Activated CD4-positive, alpha-beta T cell treated with anti-CD3 and anti-CD28 coated beads, Interleukin-2, amount 50 U/mL, for 4 hours (primary cell): ENCODE measurements at regions not wholly inside any gene's neighbourhood (a gene's known extent, or its start where the extent isn't known, plus 50 kb on each side); places are given as distances from the start of the nearest gene placed in this dataset.
"Not testable (repeated sequence)": the region's sequence is repeated elsewhere in the genome, so short reads cannot be mapped to it uniquely, and the experiment has no call there.

ENCODE experiments used
- DNase-seq, 2 experiments: peaks; one replicate each; pipeline ENCODE4 v3.0.0-alpha.2; 2020

GRCh38 chr20:26373066-26373465 is 676.4 kb upstream of the ZNF337 start:
- DNase-seq = not testable (repeated sequence)

- DNase-seq = no peak
These were observed 657.9 kb upstream of the ZNF337 start for GRCh38 chr20:26354511-26354910.

DNA sequence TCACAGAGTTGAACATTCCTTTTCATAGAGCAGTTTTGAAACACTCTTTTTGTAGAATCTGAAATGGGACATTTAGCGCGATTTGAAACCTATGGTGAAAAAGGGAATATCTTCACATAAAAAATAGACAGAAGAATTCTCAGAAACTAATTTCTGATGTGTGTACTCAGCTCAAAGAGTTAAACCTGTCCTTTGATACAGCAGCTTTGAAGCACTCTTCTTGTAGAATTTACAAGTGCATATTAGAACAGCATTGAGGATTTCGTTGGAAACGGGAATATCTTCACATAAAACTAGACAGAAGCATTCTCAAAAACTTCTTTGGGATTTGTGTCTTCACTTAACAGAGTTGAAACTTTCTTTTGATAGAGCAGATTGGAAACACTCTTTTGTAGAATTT is 650.7 kb upstream of the ZNF337 start:
- DNase-seq = no peak

GRCh38 chr20:26340460-26341065 is 643.9 kb upstream of the ZNF337 start:
- not testable (repeated sequence) for DNase-seq

DNA sequence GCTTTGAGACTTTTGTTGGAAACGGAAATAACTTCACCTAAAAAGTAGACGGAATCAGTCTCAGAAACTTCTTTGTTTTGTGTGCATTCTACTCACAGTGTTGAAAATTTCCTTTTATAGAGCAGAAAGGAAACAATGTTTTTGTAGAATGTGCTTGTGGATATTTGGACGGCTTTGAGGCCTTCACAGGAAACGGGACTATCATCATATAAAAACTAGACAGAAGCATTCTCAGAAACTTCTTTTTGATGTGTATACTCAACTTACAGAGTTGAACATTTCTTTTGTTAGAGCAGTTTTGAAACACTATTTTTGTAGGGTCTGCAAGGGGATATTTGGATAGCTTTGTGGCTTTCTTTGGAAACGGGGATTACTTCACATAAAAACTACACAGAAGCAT is 627.5 kb upstream of the ZNF337 start:
- no peak for DNase-seq

- no peak for DNase-seq
These were observed 618.4 kb upstream of the ZNF337 start for GRCh38 chr20:26315054-26315453.

DNA sequence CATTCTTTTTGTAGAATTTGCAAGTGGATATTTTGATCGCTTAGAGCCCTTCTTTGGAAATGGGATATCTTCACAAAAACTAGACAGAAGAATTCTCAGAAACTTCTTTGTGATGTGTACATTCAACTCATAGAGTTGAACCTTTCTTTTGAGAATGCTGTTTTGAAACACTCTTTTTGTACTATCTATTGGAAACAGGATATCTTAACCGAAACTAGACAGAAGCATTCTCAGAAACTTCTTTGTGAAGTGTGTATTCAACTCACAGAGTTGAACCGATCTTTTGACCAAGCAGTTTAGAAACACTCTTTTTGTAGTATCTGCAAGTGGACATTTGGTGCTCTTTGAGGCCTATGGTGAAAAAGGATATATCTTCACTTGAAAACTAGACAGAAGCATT is 613.1 kb upstream of the ZNF337 start:
- DNase-seq = not testable (repeated sequence)

DNA sequence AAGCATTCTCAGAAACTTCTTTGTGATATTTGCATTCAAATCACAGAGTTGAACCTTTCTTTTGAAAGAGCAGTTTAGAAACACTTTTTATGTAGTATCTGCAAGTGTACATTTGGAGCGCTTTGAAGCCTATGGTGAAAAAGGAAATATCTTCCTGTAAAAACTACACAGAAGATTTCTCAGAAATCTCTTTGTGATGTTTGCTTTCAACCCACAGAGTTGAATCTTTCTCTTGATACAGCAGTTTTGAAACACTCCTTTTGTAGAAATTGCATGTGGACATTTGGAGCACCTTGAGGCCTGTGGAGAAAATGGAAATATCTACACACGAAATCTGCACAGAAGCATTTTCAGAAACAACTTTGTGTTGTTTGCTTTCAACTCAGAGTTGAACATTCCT is 612.3 kb upstream of the ZNF337 start:
- DNase-seq = no peak

GRCh38 chr20:26295006-26295405 is 598.4 kb upstream of the ZNF337 start:
- no peak for DNase-seq

- not testable (repeated sequence) for DNase-seq
These were observed 591.9 kb upstream of the ZNF337 start for GRCh38 chr20:26288379-26289061.

GRCh38 chr20:26279238-26279637 is 582.6 kb upstream of the ZNF337 start:
- DNase-seq = no peak

DNA sequence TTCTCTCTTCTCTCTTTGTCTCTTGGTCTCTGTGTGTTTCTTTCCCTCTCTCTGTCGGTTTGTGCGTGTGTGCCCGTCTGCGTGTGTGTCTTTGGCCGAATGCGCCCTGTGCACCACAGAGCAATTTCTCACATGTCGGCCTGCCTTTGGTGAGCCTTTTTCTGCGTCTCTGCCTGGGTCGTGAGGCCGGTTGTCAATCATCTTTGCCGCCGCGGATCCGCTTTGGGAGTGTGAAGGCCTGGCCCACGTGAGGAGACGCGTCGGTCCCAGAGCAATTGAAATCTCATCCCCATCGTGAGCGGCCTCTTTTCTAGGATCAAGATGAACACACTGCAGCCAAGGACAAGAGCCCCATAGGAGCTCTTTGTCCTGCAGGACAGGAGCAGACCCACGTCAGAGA is 580.7 kb upstream of the ZNF337 start:
- no peak for DNase-seq

DNA sequence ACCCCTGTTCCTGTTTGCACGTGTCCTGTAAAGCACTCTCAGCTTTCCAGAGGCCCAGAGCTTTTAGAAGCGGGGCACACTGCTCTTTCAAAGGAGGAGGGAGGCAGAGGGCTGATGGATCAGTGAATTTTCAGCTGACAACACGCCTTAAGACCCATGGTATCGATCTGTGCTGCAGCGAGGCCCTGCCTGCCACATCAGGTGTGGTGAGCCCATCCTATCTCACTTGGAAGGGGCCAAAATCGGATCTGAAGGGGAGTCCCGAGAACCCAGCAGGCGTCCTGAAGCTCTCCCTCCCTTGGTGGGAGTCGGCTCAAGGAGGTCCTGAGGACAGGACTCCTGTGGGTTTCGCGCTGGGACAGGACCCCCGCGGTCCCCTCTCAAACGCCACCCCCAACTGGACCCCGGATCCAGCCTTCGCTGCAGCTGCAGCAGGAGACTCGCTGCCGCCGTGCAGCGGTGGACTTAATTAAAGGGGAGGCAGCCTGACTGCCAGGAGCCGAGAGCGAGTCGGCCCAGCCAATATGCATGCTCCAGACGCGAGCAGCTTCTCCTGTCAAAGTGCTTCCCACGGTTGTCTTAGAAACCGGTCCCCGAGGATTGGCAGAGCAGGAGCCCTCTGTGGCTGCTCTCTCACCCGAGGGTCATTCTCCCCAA is 580.0 kb upstream of the ZNF337 start:
- DNase-seq = no peak

- not testable (repeated sequence) for DNase-seq
These were observed 572.1 kb upstream of the ZNF337 start for GRCh38 chr20:26268762-26269161.

GRCh38 chr20:26260925-26261324 is 564.3 kb upstream of the ZNF337 start:
- DNase-seq = not testable (repeated sequence)

- DNase-seq = not testable (repeated sequence)
These were observed 555.8 kb upstream of the ZNF337 start for GRCh38 chr20:26252311-26252975.

GRCh38 chr20:26251376-26251775 is 554.7 kb upstream of the ZNF337 start:
- not testable (repeated sequence) for DNase-seq

DNA sequence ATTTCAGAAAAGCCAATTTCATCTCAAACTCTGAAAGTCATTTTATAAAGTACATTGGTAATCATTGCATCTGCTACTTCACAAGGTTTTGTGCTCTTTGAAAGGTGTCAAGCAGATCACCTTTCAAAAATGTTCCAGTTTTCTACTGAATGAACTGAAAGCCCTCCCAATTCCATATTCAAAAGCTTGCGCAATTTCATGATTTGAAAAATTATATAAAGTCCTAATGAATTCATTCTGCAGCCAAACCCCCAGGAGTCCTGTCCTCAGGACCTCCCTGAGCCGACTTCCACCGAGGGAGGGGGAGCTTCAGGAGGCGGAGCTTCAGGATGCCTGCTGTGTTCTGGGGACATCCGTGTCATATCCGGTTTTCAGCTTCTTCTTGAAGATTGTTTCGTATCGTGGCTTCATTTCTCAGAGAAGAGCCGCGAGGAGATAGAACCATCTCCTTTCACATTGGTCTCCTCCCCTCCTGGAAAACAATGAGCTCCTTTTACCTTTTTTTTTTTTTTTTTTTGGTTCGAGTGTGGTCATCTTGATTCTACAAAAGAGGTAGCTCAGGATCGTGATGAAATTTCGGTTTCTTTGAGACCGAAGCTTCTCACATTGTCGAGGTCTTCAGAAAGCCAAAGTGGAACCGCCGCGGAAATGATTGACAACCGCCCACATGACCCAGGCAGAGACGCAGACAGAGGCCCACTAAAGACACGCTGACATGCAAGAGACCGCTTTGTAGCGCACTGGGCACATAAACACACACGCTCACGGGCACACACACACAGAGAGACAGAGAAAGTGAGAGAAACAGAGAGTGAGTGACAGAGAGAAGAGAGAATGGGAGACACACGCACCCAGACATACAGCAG is 553.8 kb upstream of the ZNF337 start:
- DNase-seq = not testable (repeated sequence)

GRCh38 chr20:26243731-26244130 is 547.1 kb upstream of the ZNF337 start:
- no peak for DNase-seq

GRCh38 chr20:26220609-26221008 is 524.0 kb upstream of the ZNF337 start:
- DNase-seq = not testable (repeated sequence)

GRCh38 chr20:26219546-26219945 is 522.9 kb upstream of the ZNF337 start:
- not testable (repeated sequence) for DNase-seq

DNA sequence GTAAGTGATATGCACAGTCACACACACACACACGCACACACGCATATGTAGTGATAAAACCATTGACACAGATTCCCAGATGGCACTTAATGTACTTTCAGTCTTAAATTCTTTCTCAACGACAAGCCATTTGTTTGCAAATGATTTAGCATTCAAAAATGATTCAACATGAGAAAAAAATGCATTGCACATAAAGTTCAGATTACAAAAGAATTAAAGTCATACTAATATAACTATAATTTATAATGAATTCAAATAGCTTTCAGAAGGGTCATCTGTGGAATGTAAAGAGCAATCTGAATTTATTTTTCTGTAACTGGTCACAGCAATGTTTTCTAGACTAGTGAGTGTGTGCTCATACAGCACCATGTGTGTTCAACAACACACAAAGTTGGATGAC is 521.6 kb upstream of the ZNF337 start:
- no peak for DNase-seq

- no peak for DNase-seq
These were observed 519.4 kb upstream of the ZNF337 start for GRCh38 chr20:26216025-26216424.
